ENCODE measurements at regions not wholly inside any gene's neighbourhood (a gene's known extent, or its start where the extent isn't known, plus 50 kb on each side); places are given as distances from the start of the nearest gene placed in this dataset.
A peak's percentile ranks its signal among the peaks of the same experiment; 100 is the strongest.
"Not testable (repeated sequence)": the region's sequence is repeated elsewhere in the genome, so short reads cannot be mapped to it uniquely, and the experiment has no call there.

- peak; percentile 4 for DNase-seq
These were observed 457.1 kb downstream of the DAD1 start for GRCh38 chr14:22131749-22132476.

DNA sequence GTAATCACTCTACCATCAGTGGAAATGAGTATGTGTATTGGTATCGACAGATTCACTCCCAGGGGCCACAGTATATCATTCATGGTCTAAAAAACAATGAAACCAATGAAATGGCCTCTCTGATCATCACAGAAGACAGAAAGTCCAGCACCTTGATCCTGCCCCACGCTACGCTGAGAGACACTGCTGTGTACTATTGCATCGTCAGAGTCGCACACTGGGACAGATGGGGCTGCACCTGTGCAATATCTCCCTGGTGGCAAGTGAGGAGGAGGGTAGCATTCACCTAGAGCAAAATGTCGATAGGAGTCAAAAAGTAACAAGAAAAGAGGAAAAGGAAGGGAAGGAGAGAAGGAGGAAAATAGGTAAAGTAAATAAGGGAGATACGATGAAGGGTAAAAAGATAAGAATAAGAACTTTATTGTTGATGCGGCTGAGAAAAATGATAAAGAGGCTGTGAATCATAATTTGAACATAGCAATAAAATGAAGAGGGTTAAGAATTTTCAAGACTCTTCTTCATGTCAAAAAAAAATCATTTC lies 450.5 kb upstream of the OR4E1 start:
- no peak for DNase-seq

- DNase-seq: no peak
These were observed 449.4 kb upstream of the OR4E1 start for GRCh38 chr14:22122829-22123560.

DNA sequence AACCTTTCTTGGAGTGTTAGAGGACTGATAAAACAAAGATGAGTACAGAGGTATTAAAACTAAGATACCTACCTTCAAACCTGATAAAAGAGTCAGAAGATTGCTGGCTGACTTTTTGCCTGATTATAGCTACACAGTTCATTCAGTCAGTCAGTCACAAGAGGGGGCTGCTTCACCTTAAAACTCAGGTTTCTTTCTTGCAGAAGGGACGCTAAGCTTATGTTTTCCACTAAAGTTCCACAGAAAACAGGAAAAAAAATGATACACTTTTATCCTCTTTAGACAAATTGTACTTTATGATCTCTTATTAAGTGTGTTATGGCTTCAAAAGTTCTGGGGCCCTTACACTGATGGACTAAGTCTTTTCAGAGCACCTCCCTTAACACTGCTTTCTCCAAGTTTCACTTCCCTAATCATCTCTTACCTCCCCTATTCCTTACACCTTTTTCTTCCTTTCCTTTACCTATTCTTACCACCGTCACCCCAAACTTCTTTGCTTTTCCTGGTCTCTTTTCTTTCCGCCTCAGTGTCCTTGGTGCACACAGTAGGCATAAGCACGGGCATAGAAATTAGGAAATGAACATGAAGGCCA lies 448.7 kb upstream of the OR4E1 start:
- DNase-seq: no peak

DNA sequence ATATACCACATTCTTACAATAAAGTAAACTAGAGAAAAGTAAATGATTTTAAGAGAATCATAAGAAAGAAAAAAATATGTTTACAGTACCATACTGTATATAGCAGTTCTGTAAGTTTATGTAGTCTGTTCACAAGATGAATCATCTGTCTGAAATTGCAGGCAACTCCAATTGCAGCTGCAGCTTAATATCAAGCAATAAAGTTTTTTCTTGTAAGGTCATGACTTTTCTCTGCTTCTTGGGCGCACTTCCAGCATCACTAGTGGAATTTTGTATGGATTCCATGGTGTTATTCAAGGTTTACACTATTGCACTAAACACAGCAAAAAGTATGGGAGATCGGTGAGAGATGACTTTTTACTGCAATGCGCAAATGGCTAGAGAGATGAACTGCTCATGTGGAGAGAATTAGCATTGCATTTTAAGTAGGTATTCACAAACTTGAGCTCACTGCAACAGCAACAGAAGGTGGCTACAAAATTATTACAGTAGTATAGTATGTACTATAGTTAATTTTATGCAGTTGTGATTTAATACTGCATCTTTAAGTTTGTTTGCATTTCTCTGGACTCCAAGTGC lies 445.4 kb upstream of the OR4E1 start:
- DNase-seq: no peak

GRCh38 chr14:22113401-22113800 lies 439.8 kb upstream of the OR4E1 start:
- no peak for DNase-seq

DNA sequence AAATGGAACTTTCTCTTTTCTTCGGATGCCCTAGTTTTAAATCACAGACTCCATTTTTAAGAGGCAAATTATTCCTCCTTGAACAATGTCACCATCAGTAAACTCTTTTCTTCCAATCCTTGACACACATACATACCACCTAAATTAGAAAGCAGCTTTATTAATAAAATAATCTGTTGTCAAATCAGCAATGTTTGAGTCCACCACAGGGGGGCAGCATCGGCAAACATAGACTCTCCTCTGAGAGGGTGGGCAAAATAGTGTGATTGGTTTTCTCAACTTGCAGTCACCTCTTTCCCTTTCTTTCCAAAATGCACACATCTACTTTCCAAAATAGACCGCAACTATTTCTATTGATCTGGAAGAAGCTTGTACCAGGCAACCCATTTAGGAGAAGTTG lies 438.4 kb upstream of the OR4E1 start:
- peak; percentile 22 for DNase-seq

GRCh38 chr14:22107753-22108152 lies 434.1 kb upstream of the OR4E1 start:
- no peak for DNase-seq

- no peak for DNase-seq
These were observed 433.4 kb upstream of the OR4E1 start for GRCh38 chr14:22106700-22107697.

DNA sequence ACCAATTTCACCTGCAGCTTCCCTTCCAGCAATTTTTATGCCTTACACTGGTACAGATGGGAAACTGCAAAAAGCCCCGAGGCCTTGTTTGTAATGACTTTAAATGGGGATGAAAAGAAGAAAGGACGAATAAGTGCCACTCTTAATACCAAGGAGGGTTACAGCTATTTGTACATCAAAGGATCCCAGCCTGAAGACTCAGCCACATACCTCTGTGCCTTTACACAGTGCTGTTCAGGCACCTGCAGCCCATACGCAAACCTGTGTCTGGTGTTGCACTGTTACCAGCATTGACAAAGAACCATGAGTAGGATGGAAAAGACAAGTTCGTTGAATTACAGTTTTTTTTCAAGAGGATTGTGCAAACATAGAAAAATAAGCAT lies 432.0 kb upstream of the OR4E1 start:
- no peak for DNase-seq

- DNase-seq: no peak
These were observed 431.5 kb upstream of the OR4E1 start for GRCh38 chr14:22105006-22105623.

GRCh38 chr14:22100764-22101120 lies 427.1 kb upstream of the OR4E1 start:
- DNase-seq: not testable (repeated sequence)

GRCh38 chr14:22099942-22100763 lies 426.5 kb upstream of the OR4E1 start:
- DNase-seq: peak; percentile 64

- DNase-seq: no peak
These were observed 424.8 kb upstream of the OR4E1 start for GRCh38 chr14:22098435-22098834.

GRCh38 chr14:22097586-22098292 lies 424.1 kb upstream of the OR4E1 start:
- DNase-seq: no peak

GRCh38 chr14:22097072-22097471 lies 423.5 kb upstream of the OR4E1 start:
- no peak for DNase-seq

GRCh38 chr14:22096514-22096895 lies 422.9 kb upstream of the OR4E1 start:
- DNase-seq: peak; percentile 70

DNA sequence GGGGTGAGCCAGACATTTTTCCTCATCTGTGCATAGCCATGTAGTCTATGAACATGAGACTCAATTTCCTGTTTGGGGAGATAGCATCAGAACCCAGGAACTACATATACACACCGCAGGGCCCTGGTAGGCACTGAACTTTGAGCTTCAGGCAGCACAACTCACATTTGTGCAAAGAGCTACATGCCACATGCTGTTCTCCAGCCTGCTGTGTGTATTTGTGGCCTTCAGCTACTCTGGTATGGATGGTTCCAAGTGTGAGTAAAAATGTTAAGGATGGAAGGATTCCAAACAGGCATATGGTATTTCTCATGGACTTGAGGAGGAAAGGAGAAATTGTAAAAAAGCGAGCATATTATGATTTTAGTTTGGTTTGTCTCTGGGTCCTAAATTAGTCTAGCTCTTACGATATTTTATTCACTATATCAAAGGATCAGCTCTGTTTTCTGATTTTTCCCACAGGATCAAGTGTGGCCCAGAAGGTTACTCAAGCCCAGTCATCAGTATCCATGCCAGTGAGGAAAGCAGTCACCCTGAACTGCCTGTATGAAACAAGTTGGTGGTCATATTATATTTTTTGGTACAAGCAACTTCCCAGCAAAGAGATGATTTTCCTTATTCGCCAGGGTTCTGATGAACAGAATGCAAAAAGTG lies 422.4 kb upstream of the OR4E1 start:
- peak; percentile 26 for DNase-seq

DNA sequence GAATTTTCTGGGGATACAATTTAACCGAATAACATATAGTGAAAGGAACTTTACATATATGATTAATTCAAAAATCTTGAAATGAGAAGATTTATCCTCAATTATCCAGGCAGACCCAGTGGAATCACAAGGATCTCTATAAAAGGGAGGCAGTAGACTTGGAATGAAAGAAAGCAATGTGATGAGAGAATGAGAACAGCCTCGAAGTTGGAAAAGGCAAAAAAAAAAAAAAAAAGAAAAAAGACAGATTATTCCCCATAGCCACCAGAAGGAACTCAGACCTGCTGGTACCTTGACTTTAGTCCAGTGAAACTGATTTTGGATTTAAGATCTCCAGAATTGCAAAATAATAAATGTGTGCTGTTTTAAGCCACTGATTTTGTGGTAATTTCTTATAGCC lies 416.3 kb upstream of the OR4E1 start:
- no peak for DNase-seq
